Urinary bladder (tissue), 3 donors: ENCODE measurements at regions not wholly inside any gene's neighbourhood (a gene's known extent, or its start where the extent isn't known, plus 50 kb on each side); places are given as distances from the start of the nearest gene placed in this dataset.

Experiments
- DNase-seq: peaks from one replicate; pipeline ENCODE4 v3.0.0-alpha.2; 2015; ENCODE audit errors: extremely low spot score
- H3K27ac ChIP-seq: one replicate; pipeline ENCODE4 v1.5.1; 2013; ENCODE audit warnings: low read depth, mild to moderate bottlenecking, moderate library complexity
- H3K36me3 ChIP-seq: one replicate; pipeline ENCODE4 v1.6.1; 2013; ENCODE audit warnings: mild to moderate bottlenecking, moderate library complexity; ENCODE audit not compliant: insufficient read depth
- H3K4me1 ChIP-seq: one replicate; pipeline ENCODE4 v1.6.1; 2013; ENCODE audit warnings: mild to moderate bottlenecking, moderate library complexity; ENCODE audit not compliant: insufficient read depth
- H3K4me3 ChIP-seq: one replicate; pipeline ENCODE4 v1.5.1; 2013; ENCODE audit warnings: low read depth, low read length
- WGBS: extraction: QIAGEN DNeasy Blood & Tissue Kit; methylation state at CpG from one replicate; pipeline ENCODE4 v1.1.7; 2013; 5-methylcytosine and 5-hydroxymethylcytosine counted together
- donor health status: healthy with polysubstance abuse.
- donor health status: healthy.

GRCh38 chr11:91199866-91200265, 977.0 kb upstream of the CHORDC1 start:
- Histone ChIP-seq H3K4me3 (no peak overlapping the region), H3K4me1 (no peaks in the 10 kb centered on the region), H3K27ac (no peak overlapping the region), H3K36me3 (no peaks in the 10 kb centered on the region)
- WGBS = 78% methylated on average over 1 of the region's 1 CpG
- no peak for DNase-seq

- DNase-seq = peak; percentile 5
- Histone ChIP-seq H3K4me1 (no peaks in the 10 kb centered on the region), H3K36me3 (no peaks in the 10 kb centered on the region), H3K4me3 (no peak overlapping the region), H3K27ac (no peak overlapping the region)
- WGBS = 28% methylated on average over 2 of the region's 2 CpGs
Measured at GRCh38 chr11:91194546-91194945, 971.7 kb upstream of the CHORDC1 start.

- Histone ChIP-seq H3K4me1 (no peaks in the 10 kb centered on the region), H3K4me3 (no peak overlapping the region), H3K36me3 (no peaks in the 10 kb centered on the region), H3K27ac (no peak overlapping the region)
- WGBS = 96% methylated on average over 6 of the region's 6 CpGs
- no peak for DNase-seq
Measured at GRCh38 chr11:91188484-91188883, 965.6 kb upstream of the CHORDC1 start.

- H3K4me3 ChIP-seq = no peak overlapping the region
- no peak overlapping the region for H3K27ac ChIP-seq
- no peaks in the 10 kb centered on the region for H3K4me1 ChIP-seq
- no peaks in the 10 kb centered on the region for H3K36me3 ChIP-seq
- 73% methylated on average over 2 of the region's 2 CpGs for WGBS
- DNase-seq = no peak
Measured at GRCh38 chr11:91187314-91187713, 964.5 kb upstream of the CHORDC1 start.

- WGBS = 57% methylated on average over 1 of the region's 1 CpG
Measured at GRCh38 chr11:91178366-91178765, 955.5 kb upstream of the CHORDC1 start.

GRCh38 chr11:91174734-91175133, 951.9 kb upstream of the CHORDC1 start:
- no peaks in the 10 kb centered on the region for H3K4me1 ChIP-seq
- no peak for DNase-seq
- H3K4me3 ChIP-seq = no peak overlapping the region
- no peaks in the 10 kb centered on the region for H3K36me3 ChIP-seq
- no peak overlapping the region for H3K27ac ChIP-seq

More at GRCh38 chr11:91178366-91178765, 955.5 kb upstream of the CHORDC1 start:
- no peaks in the 10 kb centered on the region for H3K36me3 ChIP-seq
- no peak overlapping the region for H3K4me3 ChIP-seq
- H3K27ac ChIP-seq = no peak overlapping the region
- no peak for DNase-seq
- H3K4me1 ChIP-seq = no peaks in the 10 kb centered on the region

- Histone ChIP-seq H3K27ac (no peak overlapping the region), H3K4me3 (no peak overlapping the region), H3K4me1 (no peaks in the 10 kb centered on the region), H3K36me3 (no peaks in the 10 kb centered on the region)
- WGBS = 86% methylated on average over 2 of the region's 2 CpGs
- no peak for DNase-seq
Measured at GRCh38 chr11:91174193-91174592, 951.3 kb upstream of the CHORDC1 start.

- Histone ChIP-seq H3K36me3 (no peaks in the 10 kb centered on the region), H3K4me1 (no peaks in the 10 kb centered on the region), H3K27ac (no peak overlapping the region), H3K4me3 (no peak overlapping the region)
- no peak for DNase-seq
Measured at GRCh38 chr11:91173701-91174100, 950.9 kb upstream of the CHORDC1 start.

- no peak overlapping the region for H3K27ac ChIP-seq
- H3K4me1 ChIP-seq = no peaks in the 10 kb centered on the region
- H3K36me3 ChIP-seq = no peaks in the 10 kb centered on the region
- H3K4me3 ChIP-seq = no peak overlapping the region
- no peak for DNase-seq
Measured at GRCh38 chr11:91170711-91171110, 947.9 kb upstream of the CHORDC1 start.

- no peak overlapping the region for H3K4me3 ChIP-seq
- WGBS = 35% methylated on average over 3 of the region's 3 CpGs
- H3K27ac ChIP-seq = no peak overlapping the region
- H3K36me3 ChIP-seq = no peaks in the 10 kb centered on the region
- no peaks in the 10 kb centered on the region for H3K4me1 ChIP-seq
- DNase-seq = no peak
Measured at GRCh38 chr11:91164452-91164822, 941.6 kb upstream of the CHORDC1 start.

- DNase-seq = peak; percentile 36
- Histone ChIP-seq H3K36me3 (no peaks in the 10 kb centered on the region), H3K4me3 (no peak overlapping the region), H3K27ac (no peak overlapping the region), H3K4me1 (no peaks in the 10 kb centered on the region)
- WGBS = 14% methylated on average over 2 of the region's 2 CpGs
Measured at GRCh38 chr11:91163619-91164451, 941.0 kb upstream of the CHORDC1 start.

- H3K4me1 ChIP-seq = no peaks in the 10 kb centered on the region
- 77% methylated on average over 1 of the region's 1 CpG for WGBS
- H3K36me3 ChIP-seq = no peaks in the 10 kb centered on the region
- H3K27ac ChIP-seq = no peak overlapping the region
- no peak for DNase-seq
- no peak overlapping the region for H3K4me3 ChIP-seq
Measured at GRCh38 chr11:91160661-91161060, 937.8 kb upstream of the CHORDC1 start.

GRCh38 chr11:91158891-91159537, 936.2 kb upstream of the CHORDC1 start:
- DNase-seq = no peak
- Histone ChIP-seq H3K4me1 (no peaks in the 10 kb centered on the region), H3K36me3 (no peaks in the 10 kb centered on the region), H3K4me3 (no peak overlapping the region), H3K27ac (no peak overlapping the region)
- WGBS = 93% methylated on average over 3 of the region's 3 CpGs

- Histone ChIP-seq H3K36me3 (no peaks in the 10 kb centered on the region), H3K4me1 (no peaks in the 10 kb centered on the region), H3K4me3 (no peak overlapping the region), H3K27ac (no peak overlapping the region)
- WGBS = 39% methylated on average over 1 of the region's 1 CpG
- DNase-seq = no peak
Measured at GRCh38 chr11:91158297-91158696, 935.4 kb upstream of the CHORDC1 start.
